ENCODE measurements at regions not wholly inside any gene's neighbourhood (a gene's known extent, or its start where the extent isn't known, plus 50 kb on each side); places are given as distances from the start of the nearest gene placed in this dataset.

DNA sequence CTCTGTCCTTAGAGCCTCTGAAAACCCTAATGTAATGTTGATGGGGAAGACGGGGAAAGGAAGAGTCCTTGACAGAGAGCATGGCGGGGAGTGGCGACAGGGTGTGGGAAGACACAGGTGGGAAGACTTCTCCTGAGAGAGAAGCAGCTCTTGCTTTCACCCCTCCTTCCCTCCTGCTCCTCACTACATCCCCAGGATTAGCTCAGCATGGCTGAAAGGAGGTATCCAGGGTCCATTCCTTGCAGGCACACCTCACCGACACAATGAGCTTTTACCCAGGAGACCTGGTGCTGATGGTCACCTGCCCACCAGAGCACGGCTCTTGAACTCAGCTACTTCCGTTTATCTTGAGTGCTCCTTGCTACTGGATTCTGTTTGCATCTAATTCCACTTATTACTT is 469.3 kb downstream of the CDH26 start:
- TF ChIP-seq, protein P1, sequence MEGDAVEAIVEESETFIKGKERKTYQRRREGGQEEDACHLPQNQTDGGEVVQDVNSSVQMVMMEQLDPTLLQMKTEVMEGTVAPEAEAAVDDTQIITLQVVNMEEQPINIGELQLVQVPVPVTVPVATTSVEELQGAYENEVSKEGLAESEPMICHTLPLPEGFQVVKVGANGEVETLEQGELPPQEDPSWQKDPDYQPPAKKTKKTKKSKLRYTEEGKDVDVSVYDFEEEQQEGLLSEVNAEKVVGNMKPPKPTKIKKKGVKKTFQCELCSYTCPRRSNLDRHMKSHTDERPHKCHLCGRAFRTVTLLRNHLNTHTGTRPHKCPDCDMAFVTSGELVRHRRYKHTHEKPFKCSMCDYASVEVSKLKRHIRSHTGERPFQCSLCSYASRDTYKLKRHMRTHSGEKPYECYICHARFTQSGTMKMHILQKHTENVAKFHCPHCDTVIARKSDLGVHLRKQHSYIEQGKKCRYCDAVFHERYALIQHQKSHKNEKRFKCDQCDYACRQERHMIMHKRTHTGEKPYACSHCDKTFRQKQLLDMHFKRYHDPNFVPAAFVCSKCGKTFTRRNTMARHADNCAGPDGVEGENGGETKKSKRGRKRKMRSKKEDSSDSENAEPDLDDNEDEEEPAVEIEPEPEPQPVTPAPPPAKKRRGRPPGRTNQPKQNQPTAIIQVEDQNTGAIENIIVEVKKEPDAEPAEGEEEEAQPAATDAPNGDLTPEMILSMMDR (IDR thresholded peaks at IDR 0.05; ENCODE audit: low read depth, low read length), result no peak
- Histone ChIP-seq H3K4me3 (ENCODE audit: low read depth, low read length) (no peak overlapping the region), H3K27ac (no peak overlapping the region), H3K36me3 (no peaks in the 10 kb centered on the region), H3K9me3 (ENCODE audit: severe bottlenecking) (no peaks in the 10 kb centered on the region), H3K27me3 (ENCODE audit: insufficient read depth, low read depth, severe bottlenecking) (peaks cover 60% of the 10 kb centered on the region)
- no peak for DNase-seq

DNA sequence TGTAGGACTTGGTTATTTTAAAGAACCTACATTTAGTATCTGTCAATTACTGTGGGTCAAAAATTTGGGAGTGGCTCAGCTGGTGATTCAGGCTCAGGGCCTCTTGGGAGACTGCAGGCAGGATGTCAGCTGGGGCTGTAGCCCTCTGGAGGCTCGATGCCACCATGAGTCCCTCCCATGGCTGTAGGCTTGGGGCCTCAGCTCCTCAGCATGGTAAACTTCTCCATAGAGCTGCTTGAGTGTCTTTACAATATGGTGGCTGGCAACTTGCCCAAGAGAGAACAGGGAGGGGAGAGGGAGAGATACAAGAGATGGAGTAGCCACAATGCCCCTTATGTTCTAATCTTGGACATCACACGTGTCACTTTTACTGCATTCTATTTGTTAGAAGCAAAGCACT is 470.4 kb downstream of the CDH26 start:
- H3K9me3 ChIP-seq (ENCODE audit: severe bottlenecking), result no peaks in the 10 kb centered on the region
- TF ChIP-seq, protein P1 (IDR thresholded peaks at IDR 0.05; ENCODE audit: low read depth, low read length), result no peak
- DNase-seq, result no peak
- H3K36me3 ChIP-seq, result no peaks in the 10 kb centered on the region
- peaks cover 65% of the 10 kb centered on the region for H3K27me3 ChIP-seq (ENCODE audit: insufficient read depth, low read depth, severe bottlenecking)
- H3K4me3 ChIP-seq (ENCODE audit: low read depth, low read length), result no peak overlapping the region
- H3K27ac ChIP-seq, result no peak overlapping the region

DNA sequence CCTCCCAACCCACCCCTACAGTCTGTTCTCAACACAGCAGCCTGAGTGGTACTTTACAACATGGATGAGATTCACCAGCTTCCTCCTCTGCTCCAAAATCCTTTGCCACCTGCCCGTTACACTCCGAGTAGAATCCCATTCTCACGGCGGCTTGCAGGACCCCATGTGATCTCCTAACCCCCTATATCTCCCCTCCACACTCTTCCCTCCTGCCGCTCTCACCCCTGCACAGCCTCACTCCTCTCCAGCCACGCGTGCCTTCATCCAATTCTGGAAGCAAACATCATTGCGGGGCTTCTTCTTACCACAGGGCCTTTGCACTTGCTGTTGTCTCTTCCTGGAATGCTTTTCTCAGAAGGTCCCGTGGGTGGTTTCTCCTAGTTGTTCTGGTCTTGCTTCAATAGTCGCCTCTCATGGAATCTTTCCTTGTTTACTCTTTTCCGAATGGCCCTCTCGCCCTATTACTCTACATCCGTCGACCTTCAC is 472.3 kb downstream of the CDH26 start:
- Histone ChIP-seq H3K36me3 (no peaks in the 10 kb centered on the region), H3K4me3 (ENCODE audit: low read depth, low read length) (no peak overlapping the region), H3K27me3 (ENCODE audit: insufficient read depth, low read depth, severe bottlenecking) (peaks cover 71% of the 10 kb centered on the region), H3K27ac (no peak overlapping the region), H3K9me3 (ENCODE audit: severe bottlenecking) (no peaks in the 10 kb centered on the region)
- DNase-seq, result no peak
- TF ChIP-seq, protein P1 (IDR thresholded peaks at IDR 0.05; ENCODE audit: low read depth, low read length), result no peak

DNA sequence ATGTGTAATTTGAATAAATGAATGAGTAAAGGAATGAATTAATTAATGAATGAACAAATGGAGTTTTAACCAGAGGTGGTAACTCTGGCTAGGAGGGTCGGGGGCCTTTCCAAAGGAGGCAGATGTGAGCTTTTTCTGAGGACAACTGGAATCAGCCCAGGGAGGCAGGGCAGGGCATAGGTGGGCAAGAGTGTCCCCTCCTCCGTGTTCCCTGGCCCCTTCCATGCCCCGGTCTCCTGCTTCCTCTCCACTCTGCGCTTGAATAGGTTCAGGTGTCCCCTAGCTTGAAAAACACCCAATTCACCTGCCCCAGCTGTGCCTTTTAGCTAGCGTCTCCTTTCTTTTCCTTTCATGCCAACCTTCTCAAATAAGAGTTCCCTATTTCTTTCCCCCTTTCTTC is 473.1 kb downstream of the CDH26 start:
- no peaks in the 10 kb centered on the region for H3K36me3 ChIP-seq
- no peak overlapping the region for H3K27ac ChIP-seq
- H3K4me3 ChIP-seq (ENCODE audit: low read depth, low read length), result no peak overlapping the region
- no peaks in the 10 kb centered on the region for H3K9me3 ChIP-seq (ENCODE audit: severe bottlenecking)
- DNase-seq, result no peak
- peaks cover 77% of the 10 kb centered on the region for H3K27me3 ChIP-seq (ENCODE audit: insufficient read depth, low read depth, severe bottlenecking)
- TF ChIP-seq, protein P1 (IDR thresholded peaks at IDR 0.05; ENCODE audit: low read depth, low read length), result no peak

DNA sequence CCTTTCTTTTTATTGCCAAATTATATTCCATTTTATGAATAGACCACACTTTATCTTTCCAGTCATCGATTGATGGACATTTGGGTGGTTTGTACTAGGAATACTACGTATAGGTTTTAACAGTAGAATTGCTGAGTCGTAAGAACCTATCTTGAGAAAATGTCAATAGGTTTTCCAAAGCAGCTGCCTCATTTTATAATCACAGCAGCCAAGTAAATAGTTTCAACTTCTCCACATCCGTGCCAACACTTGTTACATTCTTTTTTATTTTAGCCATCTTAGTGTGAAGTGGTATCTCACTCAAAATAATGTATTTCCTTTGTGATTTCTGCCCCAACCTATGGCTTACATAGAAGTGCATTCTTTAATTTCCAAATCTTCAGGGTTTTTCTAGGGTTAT is 479.2 kb downstream of the CDH26 start:
- no peak for DNase-seq
- H3K36me3 ChIP-seq, result no peaks in the 10 kb centered on the region
- TF ChIP-seq, protein P1 (IDR thresholded peaks at IDR 0.05; ENCODE audit: low read depth, low read length), result no peak
- H3K9me3 ChIP-seq (ENCODE audit: severe bottlenecking), result no peaks in the 10 kb centered on the region
- H3K4me3 ChIP-seq (ENCODE audit: low read depth, low read length), result no peak overlapping the region
- H3K27ac ChIP-seq, result no peak overlapping the region
- H3K27me3 ChIP-seq (ENCODE audit: insufficient read depth, low read depth, severe bottlenecking), result peaks cover 64% of the 10 kb centered on the region

Measured in WERI-Rb-1 (cell line).